H1 (cell line): ENCODE measurements at regions not wholly inside any gene's neighbourhood (a gene's known extent, or its start where the extent isn't known, plus 50 kb on each side); places are given as distances from the start of the nearest gene placed in this dataset.

ENCODE experiments used
- CTBP2 ChIP-seq: IDR thresholded peaks from 2 replicates; pipeline ENCODE4 v1.7.0; 2011; ENCODE audit warnings: borderline replicate concordance, mild to moderate bottlenecking, moderate library complexity, mixed read lengths, low read length; ENCODE audit not compliant: insufficient read depth, insufficient read length
- KDM1A ChIP-seq: fragments of 200-600, 300-600 bp; sonication (generic); IDR thresholded peaks from 2 replicates; pipeline ENCODE4 v1.7.1; 2016; ENCODE audit warnings: mild to moderate bottlenecking, low read length, borderline replicate concordance
- PHF8 ChIP-seq: fragments of 200-600 bp; sonication (generic); conservative IDR thresholded peaks from 2 replicates; pipeline ENCODE4 v1.7.1; 2012; ENCODE audit warnings: low read depth, mild to moderate bottlenecking, inconsistent platforms, low read length, moderate library complexity
- TBP ChIP-seq: IDR thresholded peaks from 2 replicates; pipeline ENCODE4 v1.6.1; 2011; ENCODE audit warnings: low read depth, low read length, improper control_type of control experiment
- TEAD4 ChIP-seq: IDR thresholded peaks from 2 replicates; pipeline ENCODE4 v1.6.1; 2012; ENCODE audit warnings: low read depth, low read length, inconsistent platforms, mixed read lengths
- YY1 ChIP-seq: IDR thresholded peaks from 2 replicates; pipeline ENCODE4 v1.6.1; 2011; ENCODE audit warnings: low read depth, mild to moderate bottlenecking, low read length

DNA sequence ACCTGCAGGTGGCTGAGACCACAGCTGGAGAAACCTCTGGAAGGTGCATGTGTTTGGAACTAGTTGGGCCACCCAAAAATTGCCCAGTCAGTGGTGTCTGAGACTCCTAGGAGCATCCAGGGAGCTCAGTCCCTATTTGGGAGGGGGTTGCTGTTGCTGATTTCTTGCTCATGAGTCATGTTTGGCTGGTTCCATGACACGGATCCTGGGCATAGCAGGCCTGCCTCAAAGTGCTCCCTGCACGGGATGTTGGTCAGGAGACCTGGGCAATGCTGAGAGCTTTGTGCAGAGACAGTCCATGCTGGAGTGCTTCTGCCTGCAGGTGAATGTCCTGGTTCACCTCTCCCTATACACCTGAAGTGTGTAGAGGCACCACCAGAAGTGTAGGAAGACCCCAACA is 194.2 kb downstream of the GLI2 start (continued):
- TF ChIP-seq YY1 (no peak), CTBP2 (no peak), TEAD4 (no peak), PHF8 (no peak), KDM1A (no peak), TBP (no peak)
